ENCODE measurements at regions not wholly inside any gene's neighbourhood (a gene's known extent, or its start where the extent isn't known, plus 50 kb on each side); places are given as distances from the start of the nearest gene placed in this dataset.

- intact Hi-C loops (cut with micrococcal nuclease), result no loop called here
These were observed 977.0 kb upstream of the NR2F2 start for GRCh38 chr15:95353512-95353911.

- intact Hi-C loops (cut with micrococcal nuclease), result no loop called here
These were observed 970.5 kb upstream of the NR2F2 start for GRCh38 chr15:95359966-95360365.

GRCh38 chr15:95362306-95362705, 968.2 kb upstream of the NR2F2 start:
- intact Hi-C loops (cut with micrococcal nuclease), result no loop called here

GRCh38 chr15:95363646-95364045, 966.9 kb upstream of the NR2F2 start:
- intact Hi-C loops (cut with micrococcal nuclease), result no loop called here

- intact Hi-C loops (cut with micrococcal nuclease), result no loop called here
These were observed 964.9 kb upstream of the NR2F2 start for GRCh38 chr15:95365511-95366107.

DNA sequence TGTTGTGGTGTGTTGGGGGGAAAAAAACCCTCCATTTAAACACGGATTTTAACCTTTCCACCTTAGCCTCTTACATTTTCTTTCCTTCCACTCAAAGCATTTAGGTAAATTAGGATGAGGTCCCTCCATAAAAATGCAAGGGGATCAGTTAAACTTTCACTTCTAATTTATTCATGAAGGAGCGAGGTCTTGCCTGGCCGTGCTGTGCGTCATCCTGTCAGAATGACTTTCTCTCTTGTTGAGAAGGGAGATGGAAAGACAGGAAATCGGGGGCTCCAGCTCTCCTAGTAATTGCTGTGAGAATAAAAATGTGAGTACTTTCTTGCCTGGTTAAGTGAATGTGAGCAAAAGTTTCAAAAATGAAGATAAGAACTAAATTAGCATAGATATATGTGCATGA, 962.3 kb upstream of the NR2F2 start:
- intact Hi-C loops (cut with micrococcal nuclease), result no loop called here

GRCh38 chr15:95368755-95369601, 961.5 kb upstream of the NR2F2 start:
- intact Hi-C loops (cut with micrococcal nuclease), result no loop called here

DNA sequence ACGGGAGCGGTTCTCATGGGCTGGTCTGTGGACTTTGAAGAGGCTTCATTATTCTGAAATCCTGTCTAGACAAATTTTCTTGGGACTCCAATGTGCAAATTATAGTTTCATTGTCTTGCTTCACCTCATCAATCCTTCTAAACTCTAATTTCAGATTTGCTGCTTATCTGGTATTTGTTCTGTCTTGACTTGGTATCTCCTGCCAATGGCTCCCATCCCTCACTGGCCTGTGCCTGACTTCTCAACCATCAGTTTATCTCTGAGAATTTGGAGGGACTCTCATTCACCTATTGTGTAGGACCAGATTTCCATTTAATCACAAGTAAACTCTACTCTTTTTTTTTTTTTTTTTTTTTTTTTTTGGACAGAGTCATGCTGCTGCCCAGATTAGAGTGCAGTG, 960.2 kb upstream of the NR2F2 start:
- intact Hi-C loops (cut with micrococcal nuclease), result no loop called here

DNA sequence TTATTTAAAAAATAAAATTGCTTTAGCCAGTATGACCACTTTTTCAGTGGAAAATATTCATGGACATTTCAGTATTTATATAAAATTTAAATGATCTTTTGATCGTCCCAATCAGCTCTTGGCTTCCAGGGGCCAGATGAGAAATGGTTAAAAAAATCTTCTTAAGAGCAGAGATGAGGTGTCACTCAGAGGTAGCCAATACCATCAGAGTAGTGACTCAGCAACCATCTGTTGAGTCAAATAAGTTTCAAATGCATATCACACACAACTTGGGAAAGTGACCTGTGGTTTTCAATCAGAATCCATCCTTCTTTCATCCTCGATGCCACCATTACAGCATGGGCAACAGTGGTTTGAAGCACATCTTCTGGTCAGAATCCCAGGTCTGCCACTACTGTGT, 958.8 kb upstream of the NR2F2 start:
- intact Hi-C loops (cut with micrococcal nuclease), result no loop called here

DNA sequence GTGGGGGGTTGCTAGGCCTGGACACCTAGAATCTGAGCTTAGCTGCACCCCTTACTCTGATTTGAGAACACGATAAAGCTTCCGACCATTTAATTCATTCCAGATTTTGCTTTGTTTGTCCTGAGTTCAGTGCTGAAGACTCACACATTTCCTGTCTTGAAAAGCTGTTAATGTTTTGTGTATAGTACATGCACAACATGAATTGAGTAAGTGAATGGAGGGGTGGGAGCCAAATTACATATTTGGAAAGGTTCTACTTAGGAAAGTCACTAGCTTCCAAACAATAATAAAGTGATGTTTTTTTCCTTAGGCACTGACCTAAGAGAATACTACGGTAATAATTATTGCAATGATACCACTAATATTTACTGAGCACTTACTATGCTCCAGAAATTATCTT, 955.2 kb upstream of the NR2F2 start:
- intact Hi-C loops (cut with micrococcal nuclease), result no loop called here

DNA sequence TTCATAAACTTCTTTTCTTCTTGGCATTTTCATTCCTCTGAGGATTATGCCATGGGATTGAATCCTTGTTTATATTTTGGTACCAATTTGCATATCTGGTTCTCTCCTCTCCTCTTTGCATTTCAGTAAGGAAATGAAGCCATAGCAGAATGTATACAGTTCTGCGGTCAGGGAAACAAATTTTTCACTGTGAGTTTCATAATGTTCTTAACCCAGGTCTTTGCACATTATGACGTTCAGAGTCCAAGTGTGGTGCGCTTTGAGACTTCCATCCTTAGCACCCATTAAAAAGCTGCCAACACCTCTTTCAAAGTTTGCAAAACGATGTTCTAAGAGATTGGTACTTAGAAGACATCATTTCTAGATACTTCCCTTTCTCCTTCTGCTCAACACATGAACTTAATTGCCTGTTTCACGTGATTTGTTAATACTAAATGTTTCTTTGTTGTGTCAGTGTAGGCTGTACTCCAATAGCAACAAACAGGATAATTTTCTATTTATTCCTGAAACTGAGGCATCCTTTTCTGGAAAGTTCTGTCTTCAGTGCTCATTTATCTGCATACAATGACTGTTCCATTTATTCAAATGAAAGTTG, 953.1 kb upstream of the NR2F2 start:
- intact Hi-C loops (cut with micrococcal nuclease), result no loop called here

DNA sequence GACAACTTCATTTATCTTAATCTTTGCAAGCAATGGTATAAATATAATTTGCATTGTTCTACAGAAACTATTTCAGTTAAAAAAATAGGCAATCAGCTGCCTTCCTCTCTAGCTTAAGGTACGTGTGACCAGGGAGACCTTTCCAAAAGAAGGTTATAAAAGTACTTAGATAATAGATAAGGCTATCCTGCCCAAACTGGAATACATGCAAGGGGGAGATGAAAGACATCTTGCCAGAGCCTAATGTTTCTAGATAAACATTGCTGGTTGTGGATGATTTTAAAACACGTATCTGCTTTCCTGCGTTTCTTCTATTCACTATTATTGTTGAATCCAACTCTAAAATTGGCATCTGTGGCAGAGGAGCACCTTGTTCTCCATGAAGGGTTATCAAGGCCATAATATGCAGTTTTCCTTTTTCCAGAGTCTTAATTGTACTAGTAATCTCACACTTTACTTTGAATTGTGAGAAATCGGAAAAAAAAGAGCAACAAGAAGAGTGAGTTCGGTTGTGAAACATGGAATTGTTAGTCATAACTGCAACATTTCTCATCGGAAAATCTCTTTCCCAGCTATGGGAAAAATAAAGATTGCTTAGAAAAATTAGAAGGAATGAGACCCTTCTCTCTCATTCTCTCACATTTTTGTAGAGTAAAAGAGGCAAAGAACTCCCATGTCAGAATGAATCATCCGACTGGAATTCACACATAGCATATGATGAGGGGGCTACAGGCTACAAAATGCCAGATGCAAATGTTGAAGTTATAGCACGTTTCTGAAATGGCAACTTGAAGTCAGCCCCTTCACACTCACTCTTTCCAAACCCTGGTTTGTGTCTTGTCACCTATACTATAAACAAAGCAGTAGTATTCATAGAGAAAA, 936.1 kb upstream of the NR2F2 start:
- intact Hi-C loops (cut with micrococcal nuclease), result no loop called here

GRCh38 chr15:95400428-95400827, 930.1 kb upstream of the NR2F2 start:
- intact Hi-C loops (cut with micrococcal nuclease), result no loop called here

DNA sequence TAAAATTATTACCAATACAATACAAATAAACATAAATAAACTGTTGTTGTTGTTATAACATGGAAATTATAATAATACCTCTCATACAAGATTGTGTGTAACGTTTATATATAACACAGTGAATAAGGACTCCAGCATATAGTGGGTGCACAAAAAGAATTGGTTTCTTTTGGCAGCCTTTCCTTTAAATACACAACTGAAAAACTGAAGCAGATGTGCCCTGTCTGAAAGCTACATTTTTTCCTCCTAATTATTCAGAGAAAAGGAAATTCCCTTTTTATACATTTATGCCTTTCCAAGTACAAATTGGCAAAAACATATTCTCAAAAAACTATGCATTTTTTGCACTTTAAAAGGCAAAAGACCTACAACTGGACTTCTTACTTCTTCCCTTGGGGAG, 928.9 kb upstream of the NR2F2 start:
- intact Hi-C loops (cut with micrococcal nuclease), result no loop called here

- intact Hi-C loops (cut with micrococcal nuclease), result no loop called here
These were observed 925.1 kb upstream of the NR2F2 start for GRCh38 chr15:95405447-95405846.

- intact Hi-C loops (cut with micrococcal nuclease), result no loop called here
These were observed 923.0 kb upstream of the NR2F2 start for GRCh38 chr15:95407534-95407933.

DNA sequence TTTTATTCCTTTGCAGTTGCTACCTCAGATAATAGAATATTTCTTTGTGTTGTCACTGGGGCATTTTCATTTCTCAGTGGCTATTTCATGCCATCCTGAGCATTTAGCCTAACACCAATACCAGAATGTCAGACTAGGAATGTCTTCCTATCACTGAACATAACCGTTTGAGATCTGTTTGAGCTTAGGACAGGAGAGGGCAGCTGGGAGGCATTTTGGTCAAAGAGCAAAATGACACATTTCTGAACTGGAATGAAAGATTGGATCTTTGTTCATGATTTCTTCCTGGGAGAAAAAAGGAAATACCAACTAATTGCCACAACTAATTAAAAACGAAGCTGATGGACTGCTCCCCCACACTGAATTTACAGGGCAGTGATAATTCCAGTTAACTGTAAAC, 921.3 kb upstream of the NR2F2 start:
- intact Hi-C loops (cut with micrococcal nuclease), result no loop called here

- intact Hi-C loops (cut with micrococcal nuclease), result no loop called here
These were observed 920.7 kb upstream of the NR2F2 start for GRCh38 chr15:95409626-95410310.

DNA sequence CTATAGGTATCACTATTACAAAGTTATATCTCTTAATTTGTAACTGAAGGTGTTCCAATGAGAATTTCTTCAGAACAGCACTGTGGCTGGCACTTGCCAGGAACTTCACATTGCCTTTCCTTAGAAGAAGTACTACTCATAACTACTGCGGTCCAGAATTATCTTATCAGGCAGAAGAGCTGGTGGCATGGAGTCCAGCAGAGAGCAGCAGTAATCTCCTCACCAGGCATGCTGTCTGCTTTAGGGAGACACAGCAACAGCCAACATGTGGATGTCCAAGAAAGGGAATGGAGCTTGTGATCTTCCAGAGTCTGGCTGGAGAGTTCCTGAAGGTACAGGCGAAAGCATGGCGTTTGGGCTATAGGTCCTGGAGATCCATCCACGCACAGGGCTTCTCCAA, 919.7 kb upstream of the NR2F2 start:
- intact Hi-C loops (cut with micrococcal nuclease), result no loop called here

DNA sequence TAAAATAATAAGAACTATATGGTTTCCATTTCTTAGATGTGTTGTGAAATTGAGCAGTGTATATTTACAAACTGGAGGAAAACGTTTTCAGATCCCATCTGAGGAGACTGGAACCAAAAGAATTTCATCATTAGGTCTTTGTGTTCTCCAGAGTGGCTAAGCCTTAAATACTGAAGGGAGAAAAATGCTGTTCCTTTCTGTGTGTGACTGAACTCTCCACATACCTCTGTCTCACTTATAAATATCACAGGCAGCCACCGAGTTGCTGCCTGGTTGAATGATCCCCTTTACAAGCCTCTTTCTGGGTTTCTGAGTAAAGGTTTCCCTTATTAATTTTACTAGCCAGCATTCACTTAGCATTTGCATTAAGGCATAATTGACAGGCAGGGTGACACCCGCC, 913.9 kb upstream of the NR2F2 start:
- intact Hi-C loops (cut with micrococcal nuclease), result no loop called here

DNA sequence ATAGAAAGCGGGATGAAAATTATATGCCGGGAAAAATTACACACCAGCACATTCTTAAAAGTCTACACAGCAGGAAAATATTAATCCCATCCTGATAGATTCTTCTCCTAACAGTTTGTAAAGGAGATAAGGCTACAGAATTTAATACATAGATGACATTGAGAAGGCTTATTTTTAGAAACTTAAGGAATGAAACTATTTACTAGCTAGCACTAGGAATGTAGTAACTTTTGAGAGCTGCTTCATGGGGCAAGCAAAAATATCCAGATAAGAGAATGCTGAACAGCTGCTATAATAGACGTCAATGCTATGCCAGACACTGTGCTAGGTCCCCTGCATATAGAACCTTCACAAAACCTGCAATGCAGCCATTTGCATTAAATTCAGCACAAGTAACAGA, 912.7 kb upstream of the NR2F2 start:
- intact Hi-C loops (cut with micrococcal nuclease), result no loop called here
